Activated CD8-positive, alpha-beta T cell treated with anti-CD3 and anti-CD28 coated beads for 36 hours (primary cell): ENCODE measurements at regions not wholly inside any gene's neighbourhood (a gene's known extent, or its start where the extent isn't known, plus 50 kb on each side); places are given as distances from the start of the nearest gene placed in this dataset.

Experiments
- ATAC-seq: fragments of 200-7000 bp; cut with Tn5 transposase; one replicate; pipeline ENCODE4 v1.10.0; 2021; ENCODE audit warnings: mild to moderate bottlenecking, moderate library complexity
- CTCF ChIA-PET: fragments of 350-600 bp; sonication (Branson Sonifier 250); formaldehyde crosslinking; loops from one replicate; lab custom pipeline; 2021; ENCODE audit warnings: antibody characterized with exemption; lab: Charles Lee
- POLR2A ChIA-PET: fragments of 350-600 bp; sonication (Branson Sonifier 250); formaldehyde crosslinking; loops from one replicate; lab custom pipeline; 2021; ENCODE audit warnings: antibody characterized with exemption; lab: Charles Lee
- DNase-seq: peaks from one replicate; pipeline ENCODE4 v3.0.0-alpha.2; 2020
- H3K27ac Mint-ChIP-seq: one replicate; pipeline ENCODE4 v1.8.0; 2021; ENCODE audit warnings: mild to moderate bottlenecking, mixed read lengths
- H3K27me3 Mint-ChIP-seq: one replicate; pipeline ENCODE4 v1.8.0; 2021; ENCODE audit warnings: mixed read lengths
- H3K36me3 Mint-ChIP-seq: one replicate; pipeline ENCODE4 v1.8.0; 2021; ENCODE audit warnings: low read depth, mixed read lengths
- H3K4me1 Mint-ChIP-seq: one replicate; pipeline ENCODE4 v1.8.0; 2021; ENCODE audit warnings: low read depth, mixed read lengths
- H3K4me3 Mint-ChIP-seq: one replicate; pipeline ENCODE4 v1.8.0; 2021; ENCODE audit warnings: mild to moderate bottlenecking, moderate library complexity, mixed read lengths
- H3K9me3 Mint-ChIP-seq: one replicate; pipeline ENCODE4 v1.8.0; 2021; ENCODE audit warnings: mixed read lengths
- CTCF ChIP-seq: fragments of 200-600 bp; IDR thresholded peaks from one replicate; pipeline ENCODE4 v1.8.0; 2022; ENCODE audit warnings: antibody characterized with exemption, mild to moderate bottlenecking
- intact Hi-C: fragments of 100-400 bp; cut with micrococcal nuclease; formaldehyde crosslinking; loops from one replicate; pipeline ENCODE4 v1.10.0; 2022

- CTCF ChIA-PET, result interaction anchor here (1.3 to 1.7 kb wide), 2 partner anchors 12 to 142 kb away, joined by 3 to 5 read pairs; no protein-coding TSS in a partner anchor
Measured at GRCh38 chr1:42033629-42034028, 114.9 kb upstream of the HIVEP3 start.

GRCh38 chr1:42017730-42018129 lies 99.0 kb upstream of the HIVEP3 start:
- peaks cover 9% of the 10 kb centered on the region for H3K36me3 Mint-ChIP-seq
- peaks cover 1% of the 10 kb centered on the region for H3K27me3 Mint-ChIP-seq
- peaks cover 41% of the 10 kb centered on the region for H3K4me1 Mint-ChIP-seq
- intact Hi-C loops, result no loop called here
- DNase-seq, result no peak
- peaks cover 6% of the 10 kb centered on the region for H3K9me3 Mint-ChIP-seq
- POLR2A ChIA-PET, result interaction anchor here (1.3 kb wide), 1 partner anchor 17 kb away, joined by 4 read pairs; no protein-coding TSS in a partner anchor
- no peak for TF ChIP-seq CTCF
- H3K4me3 Mint-ChIP-seq, result no peak overlapping the region
- CTCF ChIA-PET, result interaction anchor here (1.2 kb wide), 1 partner anchor 8 kb away, joined by 3 read pairs; no protein-coding TSS in a partner anchor
- H3K27ac Mint-ChIP-seq, result no peak overlapping the region
- ATAC-seq, result no peak

More at GRCh38 chr1:42033629-42034028, 114.9 kb upstream of the HIVEP3 start:
- DNase-seq (no peak), ATAC-seq (no peak)
- Mint-ChIP-seq H3K4me1 (peaks cover 29% of the 10 kb centered on the region), H3K4me3 (no peak overlapping the region), H3K27me3 (no peaks in the 10 kb centered on the region), H3K27ac (no peak overlapping the region), H3K9me3 (no peaks in the 10 kb centered on the region), H3K36me3 (no peaks in the 10 kb centered on the region)
- intact Hi-C loops, result loop anchor here (10.0 kb wide), 2 partner anchors 119 to 219 kb away; partner anchors contain the start of gene HIVEP3
- POLR2A ChIA-PET, result interaction anchor here (1.7 kb wide), 1 partner anchor 17 kb away, joined by 4 read pairs; no protein-coding TSS in a partner anchor
- no peak for TF ChIP-seq CTCF

GRCh38 chr1:42017259-42017658 lies 98.5 kb upstream of the HIVEP3 start:
- no peak overlapping the region for H3K4me3 Mint-ChIP-seq
- CTCF ChIA-PET, result interaction anchor here (1.2 kb wide), 1 partner anchor 9 kb away, joined by 3 read pairs; no protein-coding TSS in a partner anchor
- H3K36me3 Mint-ChIP-seq, result peaks cover 9% of the 10 kb centered on the region
- H3K9me3 Mint-ChIP-seq, result peaks cover 6% of the 10 kb centered on the region
- POLR2A ChIA-PET, result no interaction called here
- ATAC-seq (peak; percentile 90), DNase-seq (no peak)
- intact Hi-C loops, result no loop called here
- H3K27me3 Mint-ChIP-seq, result peaks cover 1% of the 10 kb centered on the region
- H3K4me1 Mint-ChIP-seq, result peaks cover 41% of the 10 kb centered on the region
- H3K27ac Mint-ChIP-seq, result no peak overlapping the region
- no peak for TF ChIP-seq CTCF

GRCh38 chr1:42014823-42015222 lies 96.1 kb upstream of the HIVEP3 start:
- CTCF ChIA-PET, result interaction anchor here (0.7 to 1.5 kb wide), 6 partner anchors 9 to 227 kb away, joined by 3 to 4 read pairs (median 3); no protein-coding TSS in a partner anchor
- no peak for DNase-seq
- Mint-ChIP-seq H3K27ac (no peak overlapping the region), H3K36me3 (peaks cover 9% of the 10 kb centered on the region), H3K4me3 (no peak overlapping the region), H3K9me3 (peaks cover 6% of the 10 kb centered on the region), H3K27me3 (peaks cover 1% of the 10 kb centered on the region), H3K4me1 (peaks cover 52% of the 10 kb centered on the region)
- no peak for ATAC-seq
- intact Hi-C loops, result no loop called here
- POLR2A ChIA-PET, result no interaction called here
- no peak for TF ChIP-seq CTCF

- DNase-seq (no peak), ATAC-seq (no peak)
- no peak overlapping the region for H3K27ac Mint-ChIP-seq
- peak overlapping the region; percentile 17 for H3K4me3 Mint-ChIP-seq
- H3K4me1 Mint-ChIP-seq, result peaks cover 60% of the 10 kb centered on the region
- H3K27me3 Mint-ChIP-seq, result peaks cover 1% of the 10 kb centered on the region
- H3K36me3 Mint-ChIP-seq, result peaks cover 9% of the 10 kb centered on the region
- intact Hi-C loops, result no loop called here
- no peak for TF ChIP-seq CTCF
- ChIA-PET POLR2A (no interaction called here), CTCF (interaction anchor here (0.7 to 1.5 kb wide), 4 partner anchors 10 to 226 kb away, joined by 3 to 4 read pairs (median 3); no protein-coding TSS in a partner anchor)
- H3K9me3 Mint-ChIP-seq, result peaks cover 6% of the 10 kb centered on the region
Measured at GRCh38 chr1:42013881-42014470, 95.3 kb upstream of the HIVEP3 start.
